ENCODE measurements at regions not wholly inside any gene's neighbourhood (a gene's known extent, or its start where the extent isn't known, plus 50 kb on each side); places are given as distances from the start of the nearest gene placed in this dataset.

DNA sequence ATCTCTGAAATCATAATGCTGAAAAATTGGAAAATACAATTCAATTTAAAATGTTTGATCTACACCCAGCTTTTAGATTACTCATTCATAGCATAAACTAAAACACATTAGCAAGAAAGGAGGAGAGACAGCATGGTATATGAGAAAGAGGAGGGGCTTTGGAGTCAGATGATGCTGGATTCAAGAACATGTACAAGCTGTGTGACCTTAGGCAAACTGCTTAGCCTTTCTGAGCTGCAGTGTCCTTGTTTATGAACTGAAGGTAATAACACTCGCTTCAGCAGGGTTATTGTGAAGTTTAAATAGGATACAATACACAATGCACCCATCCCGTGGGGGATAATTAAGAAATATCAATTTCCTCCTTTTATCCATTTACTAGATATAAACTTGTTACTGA, 79.2 kb downstream of the MAP1LC3B2 start:
- no peaks in the 10 kb centered on the region for H3K36me3 ChIP-seq (replicated peaks in 1 of 2; ENCODE audit: control insufficient read depth in 1 of 2, insufficient read depth in 2 of 2, low read length in 1 of 2)
- H3K9ac ChIP-seq, result no peak overlapping the region
- CTCF ChIA-PET, result no interaction called here
- no peak for DNase-seq
- POLR2A ChIA-PET, result no interaction called here
- H2AFZ ChIP-seq (ENCODE audit: low read depth), result no peak overlapping the region
- H4K20me1 ChIP-seq (ENCODE audit: insufficient read depth), result no peaks in the 10 kb centered on the region
- no peaks in the 10 kb centered on the region for H3K4me1 ChIP-seq (ENCODE audit: control insufficient read depth in 1 of 2, insufficient read depth in 2 of 2, low read depth in 1 of 2, low read length in 1 of 2)
- no peaks in the 10 kb centered on the region for H3K79me2 ChIP-seq (ENCODE audit: insufficient read depth)
- H3F3A ChIP-seq (replicated peaks; ENCODE audit: insufficient read depth), result no peaks in the 10 kb centered on the region
- H3K27ac ChIP-seq (ENCODE audit: low read depth in 2 of 2, low read length in 1 of 2), result no peak overlapping the region
- no peaks in the 10 kb centered on the region for H3K9me3 ChIP-seq
- no peak overlapping the region for H3K4me3 ChIP-seq (ENCODE audit: low read depth in 2 of 2, low read length in 1 of 2)
- H3K4me2 ChIP-seq, result no peak overlapping the region
- 48% methylated on average over 2 of the region's 2 CpGs for WGBS (ENCODE audit: low lambda C conversion rate)
- H3K9me2 ChIP-seq, result no peaks in the 10 kb centered on the region
- no peak for TF ChIP-seq JUND (IDR thresholded peaks at IDR 0.05)
- TF ChIP-seq, protein P1, sequence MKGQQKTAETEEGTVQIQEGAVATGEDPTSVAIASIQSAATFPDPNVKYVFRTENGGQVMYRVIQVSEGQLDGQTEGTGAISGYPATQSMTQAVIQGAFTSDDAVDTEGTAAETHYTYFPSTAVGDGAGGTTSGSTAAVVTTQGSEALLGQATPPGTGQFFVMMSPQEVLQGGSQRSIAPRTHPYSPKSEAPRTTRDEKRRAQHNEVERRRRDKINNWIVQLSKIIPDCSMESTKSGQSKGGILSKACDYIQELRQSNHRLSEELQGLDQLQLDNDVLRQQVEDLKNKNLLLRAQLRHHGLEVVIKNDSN (IDR thresholded peaks at IDR 0.05; ENCODE audit: borderline replicate concordance, low read depth), result no peak
- no peak for TF ChIP-seq FOXM1 (IDR thresholded peaks at IDR 0.05; ENCODE audit: low read depth)
- TF ChIP-seq ELF1 (IDR thresholded peaks at IDR 0.05), result no peak
- no peak for TF ChIP-seq NRF1 (IDR thresholded peaks at IDR 0.05; ENCODE audit: low read depth, low read length)
- no peak for TF ChIP-seq GATA2 (CRISPR knock-in tag; IDR thresholded peaks at IDR 0.05)
- TF ChIP-seq MEF2A (IDR thresholded peaks at IDR 0.05; ENCODE audit: borderline replicate concordance, low read depth), result no peak
- TF ChIP-seq TCF12 (IDR thresholded peaks at IDR 0.05), result no peak
- TF ChIP-seq POLR2AphosphoS5 (IDR thresholded peaks at IDR 0.05; ENCODE audit: low read depth, low read length), result no peak
- no peak for TF ChIP-seq GABPA (IDR thresholded peaks at IDR 0.05; ENCODE audit: low read depth)
- TF ChIP-seq FOSL2 (IDR thresholded peaks at IDR 0.05; ENCODE audit: borderline replicate concordance, low read depth), result no peak
- TF ChIP-seq TEAD4 (IDR thresholded peaks at IDR 0.05; ENCODE audit: borderline replicate concordance, insufficient read depth), result no peak
- TF ChIP-seq ZBTB33 (IDR thresholded peaks at IDR 0.05; ENCODE audit: borderline replicate concordance, low read depth), result no peak
- no peak for TF ChIP-seq RCOR1 (IDR thresholded peaks at IDR 0.05; ENCODE audit: low read length)
- TF ChIP-seq, protein P2, sequence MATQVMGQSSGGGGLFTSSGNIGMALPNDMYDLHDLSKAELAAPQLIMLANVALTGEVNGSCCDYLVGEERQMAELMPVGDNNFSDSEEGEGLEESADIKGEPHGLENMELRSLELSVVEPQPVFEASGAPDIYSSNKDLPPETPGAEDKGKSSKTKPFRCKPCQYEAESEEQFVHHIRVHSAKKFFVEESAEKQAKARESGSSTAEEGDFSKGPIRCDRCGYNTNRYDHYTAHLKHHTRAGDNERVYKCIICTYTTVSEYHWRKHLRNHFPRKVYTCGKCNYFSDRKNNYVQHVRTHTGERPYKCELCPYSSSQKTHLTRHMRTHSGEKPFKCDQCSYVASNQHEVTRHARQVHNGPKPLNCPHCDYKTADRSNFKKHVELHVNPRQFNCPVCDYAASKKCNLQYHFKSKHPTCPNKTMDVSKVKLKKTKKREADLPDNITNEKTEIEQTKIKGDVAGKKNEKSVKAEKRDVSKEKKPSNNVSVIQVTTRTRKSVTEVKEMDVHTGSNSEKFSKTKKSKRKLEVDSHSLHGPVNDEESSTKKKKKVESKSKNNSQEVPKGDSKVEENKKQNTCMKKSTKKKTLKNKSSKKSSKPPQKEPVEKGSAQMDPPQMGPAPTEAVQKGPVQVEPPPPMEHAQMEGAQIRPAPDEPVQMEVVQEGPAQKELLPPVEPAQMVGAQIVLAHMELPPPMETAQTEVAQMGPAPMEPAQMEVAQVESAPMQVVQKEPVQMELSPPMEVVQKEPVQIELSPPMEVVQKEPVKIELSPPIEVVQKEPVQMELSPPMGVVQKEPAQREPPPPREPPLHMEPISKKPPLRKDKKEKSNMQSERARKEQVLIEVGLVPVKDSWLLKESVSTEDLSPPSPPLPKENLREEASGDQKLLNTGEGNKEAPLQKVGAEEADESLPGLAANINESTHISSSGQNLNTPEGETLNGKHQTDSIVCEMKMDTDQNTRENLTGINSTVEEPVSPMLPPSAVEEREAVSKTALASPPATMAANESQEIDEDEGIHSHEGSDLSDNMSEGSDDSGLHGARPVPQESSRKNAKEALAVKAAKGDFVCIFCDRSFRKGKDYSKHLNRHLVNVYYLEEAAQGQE (IDR thresholded peaks at IDR 0.05; ENCODE audit: low read depth, low read length), result no peak
- TF ChIP-seq EP300 (IDR thresholded peaks at IDR 0.05; ENCODE audit: borderline replicate concordance in 1 of 2, low read depth in 1 of 2, low read length in 1 of 2), result no peak
- H3K27me3 ChIP-seq (ENCODE audit: insufficient read depth), result no peaks in the 10 kb centered on the region
